Neuron (in vitro differentiated cells): ENCODE measurements at regions not wholly inside any gene's neighbourhood (a gene's known extent, or its start where the extent isn't known, plus 50 kb on each side); places are given as distances from the start of the nearest gene placed in this dataset.

Experiments
- H2AFZ ChIP-seq: one replicate; pipeline ENCODE4 v1.6.1; 2013; ENCODE audit warnings: low read depth, mild to moderate bottlenecking, inconsistent platforms, low read length, moderate library complexity
- H3K27me3 ChIP-seq: one replicate; pipeline ENCODE4 v1.6.1; 2013; ENCODE audit warnings: low read length; ENCODE audit not compliant: insufficient read depth
- H3K36me3 ChIP-seq: one replicate; pipeline ENCODE4 v1.6.1; 2013; ENCODE audit warnings: low read length; ENCODE audit not compliant: insufficient read depth
- H3K4me1 ChIP-seq: one replicate; pipeline ENCODE4 v1.6.1; 2013; ENCODE audit warnings: low read length; ENCODE audit not compliant: insufficient read depth
- H3K4me3 ChIP-seq: 2 replicates; pipeline ENCODE4 v1.5.1; 2013; ENCODE audit warnings: mild to moderate bottlenecking, low read length, moderate library complexity
- H3K9me3 ChIP-seq: one replicate; pipeline ENCODE4 v1.6.1; 2013; ENCODE audit warnings: low read length

DNA sequence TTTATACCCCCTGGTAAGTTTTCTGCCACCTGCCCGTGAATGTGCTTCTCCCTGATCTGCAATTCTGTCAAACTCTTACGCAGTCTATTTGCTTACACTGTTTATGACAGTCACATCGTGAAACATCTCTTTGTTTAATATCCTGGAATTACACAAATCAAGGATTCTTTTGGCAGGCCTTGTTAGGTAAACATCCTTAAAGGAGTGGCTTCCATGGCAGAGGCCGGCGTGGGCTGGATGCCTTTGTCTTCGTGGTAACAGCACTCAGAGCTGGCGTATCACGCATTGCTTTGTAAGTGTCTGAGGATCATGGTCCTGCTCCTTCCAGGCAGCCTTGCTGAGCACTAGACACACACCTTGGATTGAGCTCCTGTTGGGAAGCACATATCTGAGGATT lies 145.7 kb downstream of the IRX1 start:
- Histone ChIP-seq H3K4me3 (no peak overlapping the region), H3K27me3 (no peaks in the 10 kb centered on the region), H3K4me1 (peaks cover 8% of the 10 kb centered on the region), H2AFZ (no peak overlapping the region), H3K9me3 (no peaks in the 10 kb centered on the region), H3K36me3 (no peaks in the 10 kb centered on the region)

DNA sequence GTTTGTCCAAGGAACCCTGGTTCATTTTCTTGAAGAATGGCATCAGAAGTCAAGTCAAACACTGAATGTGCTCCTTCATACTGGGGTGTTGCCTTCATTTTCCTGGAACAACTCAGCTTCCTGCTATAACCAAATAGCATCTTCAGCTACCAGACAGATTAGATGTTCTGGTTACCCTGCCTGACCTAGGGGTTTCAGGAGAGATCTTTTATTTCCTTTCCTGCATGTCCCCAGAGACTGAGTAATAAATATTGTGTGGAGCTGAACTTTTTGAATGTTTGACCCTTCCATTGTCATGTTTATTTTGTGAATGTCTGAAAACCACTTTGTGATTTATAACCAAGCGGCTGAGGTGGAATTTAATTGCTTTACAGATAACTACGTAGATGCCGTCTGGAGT lies 147.1 kb downstream of the IRX1 start:
- Histone ChIP-seq H3K9me3 (peaks cover 3% of the 10 kb centered on the region), H3K4me1 (no peaks in the 10 kb centered on the region), H3K4me3 (no peak overlapping the region), H3K36me3 (no peaks in the 10 kb centered on the region), H2AFZ (no peak overlapping the region), H3K27me3 (no peaks in the 10 kb centered on the region)

DNA sequence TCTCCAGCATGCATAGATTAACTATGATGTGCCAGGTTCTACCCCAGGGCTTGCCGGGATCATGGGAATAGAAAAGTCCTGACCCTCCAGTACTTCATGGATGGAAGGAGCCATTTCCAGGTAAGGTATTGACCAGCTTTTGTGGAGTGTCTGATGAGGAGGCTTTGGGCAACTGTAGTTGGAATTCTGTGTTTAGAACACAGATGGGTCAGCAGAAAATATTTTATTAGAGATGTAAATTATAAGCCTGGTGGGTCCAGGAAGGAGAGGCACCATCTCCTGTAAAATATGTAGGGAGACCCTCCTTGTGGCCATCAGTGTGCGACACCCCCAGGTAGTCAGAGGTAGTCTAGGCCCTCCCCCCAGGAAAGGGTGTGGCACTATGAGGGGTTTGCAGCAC lies 156.2 kb downstream of the IRX1 start:
- no peaks in the 10 kb centered on the region for H3K36me3 ChIP-seq
- H3K27me3 ChIP-seq: no peaks in the 10 kb centered on the region
- H3K4me1 ChIP-seq: no peaks in the 10 kb centered on the region
- peaks cover 3% of the 10 kb centered on the region for H3K9me3 ChIP-seq
- H2AFZ ChIP-seq: no peak overlapping the region
- no peak overlapping the region for H3K4me3 ChIP-seq

DNA sequence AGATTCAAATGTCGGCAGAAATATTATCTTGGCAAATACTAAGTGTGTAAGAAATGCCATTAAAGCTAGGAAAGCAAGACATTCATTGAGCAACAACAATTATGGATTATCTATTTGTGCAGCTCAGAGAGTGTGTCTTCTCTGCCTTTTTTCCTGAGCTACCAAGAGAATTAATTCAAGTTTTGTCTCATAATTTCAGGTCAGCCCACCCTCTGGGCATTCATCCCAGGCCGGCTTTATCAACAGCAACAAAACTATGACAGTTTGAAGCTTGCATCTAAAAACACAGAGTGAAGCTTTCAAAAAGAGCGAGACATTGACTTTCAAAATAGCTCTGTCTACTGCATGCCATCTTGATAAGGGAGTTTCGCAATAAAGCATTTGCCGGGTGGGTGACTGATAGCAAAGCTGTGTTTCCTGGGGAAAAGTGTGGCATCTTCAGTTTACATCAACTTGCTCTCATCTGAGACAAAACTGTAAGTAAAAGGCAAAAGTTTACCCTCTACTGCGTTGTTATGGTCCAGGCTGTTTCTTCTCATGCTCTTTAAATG lies 182.4 kb downstream of the IRX1 start:
- Histone ChIP-seq H3K36me3 (no peaks in the 10 kb centered on the region), H3K27me3 (no peaks in the 10 kb centered on the region), H2AFZ (no peak overlapping the region), H3K4me1 (peaks cover 9% of the 10 kb centered on the region), H3K9me3 (no peaks in the 10 kb centered on the region), H3K4me3 (no peak overlapping the region)

DNA sequence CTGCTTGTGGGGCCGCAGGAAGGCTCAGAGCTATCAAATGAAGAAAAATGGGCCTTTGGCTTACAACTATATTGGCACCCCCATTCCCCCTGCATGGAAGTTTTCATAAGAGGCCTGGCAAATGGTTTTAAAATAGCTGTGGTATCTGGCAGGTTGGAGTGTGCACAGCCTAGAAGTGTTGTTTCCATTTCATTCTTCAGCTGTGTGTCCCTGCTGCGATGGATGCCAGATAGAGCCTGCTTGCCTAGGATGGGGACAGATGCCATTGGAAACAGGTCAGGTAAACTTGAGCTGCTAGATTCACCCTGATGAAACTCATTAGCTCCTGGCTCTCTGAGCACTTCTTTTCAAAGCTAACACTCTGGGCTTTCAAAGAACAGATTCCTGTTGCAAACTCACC lies 183.3 kb downstream of the IRX1 start:
- no peaks in the 10 kb centered on the region for H3K36me3 ChIP-seq
- no peaks in the 10 kb centered on the region for H3K9me3 ChIP-seq
- H3K27me3 ChIP-seq: no peaks in the 10 kb centered on the region
- H3K4me1 ChIP-seq: peaks cover 9% of the 10 kb centered on the region
- no peak overlapping the region for H3K4me3 ChIP-seq
- H2AFZ ChIP-seq: no peak overlapping the region

DNA sequence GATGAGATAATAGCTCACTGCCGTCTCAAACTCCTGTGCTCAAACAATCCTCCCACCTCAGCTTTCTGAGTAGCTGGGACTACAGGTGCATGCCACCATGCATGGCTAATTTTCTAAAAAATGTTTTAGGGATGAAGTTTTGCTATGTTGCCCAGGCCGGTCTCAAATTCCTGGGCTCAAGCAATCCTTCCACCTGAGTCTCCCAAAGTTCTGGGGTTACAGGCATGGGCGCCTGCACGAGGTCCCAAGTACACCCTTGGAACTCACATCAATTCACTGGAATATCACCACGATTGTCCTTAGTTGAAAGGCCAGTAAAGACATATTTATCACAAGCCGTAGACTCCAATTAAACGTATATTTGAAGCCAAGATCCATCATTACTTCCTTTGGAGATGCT lies 184.6 kb downstream of the IRX1 start:
- Histone ChIP-seq H2AFZ (no peak overlapping the region), H3K4me3 (no peak overlapping the region), H3K4me1 (peaks cover 9% of the 10 kb centered on the region), H3K36me3 (no peaks in the 10 kb centered on the region), H3K9me3 (peaks cover 3% of the 10 kb centered on the region), H3K27me3 (no peaks in the 10 kb centered on the region)

DNA sequence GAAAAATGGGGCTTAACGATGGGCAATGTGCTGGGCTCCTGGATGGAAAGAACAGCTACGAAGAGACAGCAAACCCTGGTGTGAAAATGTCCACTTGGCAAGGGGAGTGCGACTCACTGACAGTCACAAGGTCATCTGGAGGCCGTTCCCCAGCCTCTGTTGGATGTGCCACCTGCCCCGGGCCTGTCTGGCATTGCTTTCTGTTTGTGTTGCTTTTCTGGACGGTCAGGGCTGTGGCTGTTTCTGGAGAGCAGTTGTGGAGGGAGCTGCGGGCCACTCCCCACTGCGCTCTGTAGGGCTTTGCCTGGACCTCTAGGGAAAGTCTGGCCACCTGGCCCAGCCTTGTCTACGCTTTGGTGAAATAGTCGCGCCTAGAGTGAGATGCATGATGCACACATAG lies 185.3 kb downstream of the IRX1 start:
- Histone ChIP-seq H2AFZ (no peak overlapping the region), H3K27me3 (no peaks in the 10 kb centered on the region), H3K4me1 (peaks cover 9% of the 10 kb centered on the region), H3K36me3 (no peaks in the 10 kb centered on the region), H3K9me3 (peaks cover 3% of the 10 kb centered on the region), H3K4me3 (no peak overlapping the region)

DNA sequence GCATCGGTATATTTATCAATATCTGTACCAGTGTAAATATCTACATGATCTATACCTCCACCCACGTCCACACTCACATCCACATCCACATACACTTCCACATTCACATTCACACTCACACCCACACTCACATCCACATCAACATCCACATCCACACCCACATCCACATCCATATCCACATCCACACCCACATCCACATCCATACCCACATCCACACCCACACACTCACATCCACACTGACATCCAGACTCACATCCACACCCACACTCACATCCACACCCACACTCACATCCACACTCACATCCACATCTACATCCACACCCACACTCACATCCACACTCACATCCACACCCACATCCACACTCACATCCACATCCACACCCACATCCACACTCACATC lies 189.2 kb downstream of the IRX1 start:
- H3K36me3 ChIP-seq: no peaks in the 10 kb centered on the region
- H3K9me3 ChIP-seq: peaks cover 3% of the 10 kb centered on the region
- no peak overlapping the region for H3K4me3 ChIP-seq
- H2AFZ ChIP-seq: no peak overlapping the region
- H3K27me3 ChIP-seq: no peaks in the 10 kb centered on the region
- H3K4me1 ChIP-seq: peaks cover 16% of the 10 kb centered on the region

DNA sequence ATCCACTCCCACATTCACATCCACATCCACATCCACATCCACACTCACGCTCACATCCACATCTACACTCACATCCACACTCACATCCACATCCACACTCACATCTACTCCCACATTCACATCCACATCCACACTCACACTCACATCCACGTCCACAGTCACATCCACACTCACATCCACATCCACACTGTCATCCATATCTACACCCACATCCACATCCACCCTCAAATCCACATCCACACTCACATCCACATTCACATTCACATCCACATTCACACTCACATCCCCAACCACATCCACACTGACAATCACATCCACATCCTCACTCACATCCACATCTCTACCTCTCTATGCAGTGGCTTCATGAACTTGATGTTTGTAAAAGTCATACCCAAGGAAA lies 190.5 kb downstream of the IRX1 start:
- H3K4me1 ChIP-seq: peaks cover 18% of the 10 kb centered on the region
- H3K36me3 ChIP-seq: no peaks in the 10 kb centered on the region
- H3K27me3 ChIP-seq: no peaks in the 10 kb centered on the region
- H3K4me3 ChIP-seq: no peak overlapping the region
- no peak overlapping the region for H2AFZ ChIP-seq
- H3K9me3 ChIP-seq: peaks cover 3% of the 10 kb centered on the region

DNA sequence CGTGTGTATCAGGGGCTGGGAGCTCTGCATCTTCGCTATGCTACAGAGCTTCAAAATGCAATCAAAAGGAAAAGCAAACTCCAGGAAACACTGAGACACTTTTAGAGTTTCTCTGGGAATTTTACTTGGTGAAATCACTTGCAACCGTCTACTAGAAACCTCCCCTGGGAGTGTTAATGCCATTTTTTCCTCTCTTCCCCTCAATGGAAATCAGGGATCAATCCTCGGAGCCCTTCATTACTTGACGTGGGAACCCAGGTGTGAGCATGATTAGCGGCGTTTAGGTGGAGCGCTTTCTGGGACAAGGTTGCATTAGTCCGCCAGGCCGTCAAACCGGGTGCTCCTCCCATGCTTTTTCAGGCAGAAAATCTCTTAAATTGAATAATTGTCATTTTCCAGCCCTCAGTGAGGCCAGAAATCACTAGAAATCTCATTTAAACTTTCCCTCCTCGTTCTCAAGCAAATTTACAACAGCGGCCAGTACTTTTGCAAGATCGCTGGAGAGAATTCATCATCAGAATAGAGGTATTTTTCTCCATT lies 191.3 kb downstream of the IRX1 start:
- peaks cover 26% of the 10 kb centered on the region for H3K4me1 ChIP-seq
- no peaks in the 10 kb centered on the region for H3K36me3 ChIP-seq
- H3K9me3 ChIP-seq: peaks cover 3% of the 10 kb centered on the region
- no peak overlapping the region for H2AFZ ChIP-seq
- no peaks in the 10 kb centered on the region for H3K27me3 ChIP-seq
- no peak overlapping the region for H3K4me3 ChIP-seq

DNA sequence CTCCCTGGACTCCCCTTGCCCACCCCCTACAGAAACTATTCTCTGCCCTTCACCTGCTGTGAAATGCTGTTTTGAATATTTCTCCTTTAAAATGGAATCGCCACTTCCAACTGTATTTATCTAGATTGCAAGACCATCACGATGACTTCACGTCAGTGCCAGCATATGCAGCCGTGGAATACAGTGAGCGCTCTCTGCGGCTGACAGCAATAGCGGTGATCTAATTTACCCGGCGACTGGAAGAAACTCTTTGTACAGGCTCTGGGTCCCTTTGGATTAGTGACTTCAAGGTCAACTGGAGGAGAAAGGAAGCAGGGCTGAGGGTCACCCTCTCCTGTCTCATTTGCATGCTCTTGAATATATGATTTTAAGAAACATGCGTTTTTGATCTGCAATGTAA lies 192.0 kb downstream of the IRX1 start:
- no peak overlapping the region for H2AFZ ChIP-seq
- H3K4me3 ChIP-seq: no peak overlapping the region
- H3K27me3 ChIP-seq: no peaks in the 10 kb centered on the region
- peaks cover 33% of the 10 kb centered on the region for H3K4me1 ChIP-seq
- peaks cover 3% of the 10 kb centered on the region for H3K9me3 ChIP-seq
- no peaks in the 10 kb centered on the region for H3K36me3 ChIP-seq

DNA sequence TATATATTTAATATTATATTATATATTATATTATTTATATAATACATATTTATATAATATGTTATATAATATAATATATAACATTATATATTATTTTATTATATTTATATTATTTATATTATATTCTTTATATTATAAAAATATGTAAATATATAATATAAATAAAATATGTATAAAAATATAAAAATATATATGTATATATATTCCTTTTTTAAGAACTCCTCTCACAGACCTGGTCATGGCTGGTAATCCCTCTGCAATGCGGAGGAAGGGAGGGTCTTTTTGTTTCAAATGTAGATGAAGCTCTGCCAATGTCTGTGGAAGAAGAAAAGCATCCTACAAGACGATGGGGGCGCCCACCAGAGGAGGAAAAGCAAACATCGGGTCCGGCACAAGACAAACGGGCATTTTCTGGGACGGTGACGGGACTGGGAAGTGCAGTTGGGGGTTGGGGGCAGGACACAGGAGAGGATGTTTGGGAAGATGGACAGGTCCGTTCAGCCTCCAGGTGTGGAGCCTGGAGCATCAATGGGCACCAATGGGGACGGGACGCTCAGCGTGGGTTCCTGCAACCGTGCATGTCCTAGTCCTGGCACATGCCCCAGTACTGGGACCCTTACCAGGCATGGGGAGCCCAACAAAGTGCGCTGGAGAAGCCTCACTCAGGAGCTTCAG lies 194.0 kb downstream of the IRX1 start:
- no peak overlapping the region for H2AFZ ChIP-seq
- H3K4me3 ChIP-seq: no peak overlapping the region
- no peaks in the 10 kb centered on the region for H3K27me3 ChIP-seq
- peaks cover 3% of the 10 kb centered on the region for H3K9me3 ChIP-seq
- H3K4me1 ChIP-seq: peaks cover 43% of the 10 kb centered on the region
- no peaks in the 10 kb centered on the region for H3K36me3 ChIP-seq

DNA sequence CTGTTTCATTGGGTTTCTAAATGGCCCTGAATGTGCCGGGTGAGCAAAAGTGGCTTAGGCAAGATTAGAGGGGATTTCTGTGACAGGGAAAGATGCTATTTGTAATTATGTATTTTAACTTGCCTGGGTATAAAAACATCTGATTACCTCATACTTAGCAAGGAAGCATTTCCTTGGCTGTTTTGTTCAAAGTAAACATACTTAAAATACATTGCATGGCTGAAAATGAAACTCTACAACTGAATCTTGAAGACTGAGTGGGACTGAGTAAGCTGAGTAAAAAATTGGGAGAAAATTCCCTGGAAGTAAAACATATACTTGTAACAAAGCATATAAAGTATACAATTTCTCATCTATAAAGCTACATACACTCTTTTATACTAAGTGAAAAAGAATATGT lies 197.5 kb downstream of the IRX1 start:
- Histone ChIP-seq H3K9me3 (no peaks in the 10 kb centered on the region), H3K4me1 (peaks cover 27% of the 10 kb centered on the region), H3K27me3 (no peaks in the 10 kb centered on the region), H3K36me3 (no peaks in the 10 kb centered on the region), H3K4me3 (no peak overlapping the region), H2AFZ (no peak overlapping the region)

DNA sequence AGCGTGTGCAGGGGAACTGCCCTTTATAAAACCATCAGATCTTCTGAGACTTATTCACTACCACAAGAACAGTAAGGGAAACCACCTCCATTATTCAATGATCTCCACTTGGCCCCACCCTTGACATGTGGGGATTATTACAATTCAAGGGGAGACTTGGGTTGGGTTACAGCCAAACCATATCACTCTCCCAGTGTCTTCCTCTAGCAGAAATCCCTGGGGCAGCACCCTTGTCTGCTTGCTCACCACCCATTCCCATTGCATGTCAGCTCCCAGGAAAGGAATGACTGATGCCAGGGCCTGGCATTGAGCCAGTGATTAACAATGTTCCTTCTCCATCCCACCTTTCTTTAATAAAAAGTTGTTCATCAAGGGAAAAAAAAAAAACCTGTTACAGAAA lies 199.0 kb downstream of the IRX1 start:
- Histone ChIP-seq H3K36me3 (no peaks in the 10 kb centered on the region), H3K4me1 (peaks cover 27% of the 10 kb centered on the region), H3K9me3 (peaks cover 2% of the 10 kb centered on the region), H3K27me3 (no peaks in the 10 kb centered on the region), H2AFZ (no peak overlapping the region), H3K4me3 (no peak overlapping the region)
